ENCODE measurements at regions not wholly inside any gene's neighbourhood (a gene's known extent, or its start where the extent isn't known, plus 50 kb on each side); places are given as distances from the start of the nearest gene placed in this dataset.

- H3K9me2 ChIP-seq (ENCODE audit: insufficient read depth, low read length): no peaks in the 10 kb centered on the region
- H3K4me2 ChIP-seq (ENCODE audit: low read length): no peak overlapping the region
- H3F3A ChIP-seq (ENCODE audit: insufficient read depth, low read length, poor library complexity, severe bottlenecking): no peaks in the 10 kb centered on the region
- H3K27ac ChIP-seq (ENCODE audit: low read length): no peak overlapping the region
- H3K4me3 ChIP-seq (ENCODE audit: low read length): no peak overlapping the region
- H3K9me3 ChIP-seq (ENCODE audit: low read length): no peaks in the 10 kb centered on the region
- H4K20me1 ChIP-seq (ENCODE audit: insufficient read depth): no peaks in the 10 kb centered on the region
- no peak overlapping the region for H3K9ac ChIP-seq (ENCODE audit: low read length)
- TF ChIP-seq EP300 (conservative IDR thresholded peaks at IDR 0.05; ENCODE audit: poor library complexity, severe bottlenecking) (no peak), POLR2AphosphoS5 (IDR thresholded peaks at IDR 0.05) (no peak), CTCF (IDR thresholded peaks at IDR 0.05; ENCODE audit: poor library complexity, severe bottlenecking) (no peak), RAD21 (conservative IDR thresholded peaks at IDR 0.05) (no peak), EZH2 (IDR thresholded peaks at IDR 0.05; ENCODE audit: borderline replicate concordance, insufficient read depth, low read length, poor library complexity, severe bottlenecking) (no peak), MXI1 (conservative IDR thresholded peaks at IDR 0.05; ENCODE audit: poor library complexity, severe bottlenecking) (no peak), TAF1 (IDR thresholded peaks at IDR 0.05; ENCODE audit: low read depth) (no peak), REST (IDR thresholded peaks at IDR 0.05; ENCODE audit: borderline replicate concordance) (no peak)
- H3K79me2 ChIP-seq (replicated peaks; ENCODE audit: insufficient read depth, low read length): no peaks in the 10 kb centered on the region
- H3K36me3 ChIP-seq (ENCODE audit: insufficient read depth, low read length): no peaks in the 10 kb centered on the region
- no peaks in the 10 kb centered on the region for H3K27me3 ChIP-seq (ENCODE audit: insufficient read depth, low read depth, low read length)
- H2AFZ ChIP-seq (ENCODE audit: low read depth, low read length): no peak overlapping the region
These were observed 166.1 kb downstream of the PPP1R3A start for GRCh38 chr7:113752689-113753088.

- Histone ChIP-seq H3K27me3 (ENCODE audit: insufficient read depth, low read depth, low read length) (no peaks in the 10 kb centered on the region), H3K4me3 (ENCODE audit: low read length) (no peak overlapping the region), H3K9me2 (ENCODE audit: insufficient read depth, low read length) (no peaks in the 10 kb centered on the region), H3K9me3 (ENCODE audit: low read length) (no peaks in the 10 kb centered on the region), H2AFZ (ENCODE audit: low read depth, low read length) (no peak overlapping the region), H3K79me2 (replicated peaks; ENCODE audit: insufficient read depth, low read length) (no peaks in the 10 kb centered on the region), H3K4me2 (ENCODE audit: low read length) (no peak overlapping the region), H3K27ac (ENCODE audit: low read length) (no peak overlapping the region), H4K20me1 (ENCODE audit: insufficient read depth) (no peaks in the 10 kb centered on the region), H3F3A (ENCODE audit: insufficient read depth, low read length, poor library complexity, severe bottlenecking) (no peaks in the 10 kb centered on the region), H3K36me3 (ENCODE audit: insufficient read depth, low read length) (no peaks in the 10 kb centered on the region), H3K9ac (ENCODE audit: low read length) (no peak overlapping the region)
- TF ChIP-seq RAD21 (conservative IDR thresholded peaks at IDR 0.05): no peak
- TF ChIP-seq EZH2 (IDR thresholded peaks at IDR 0.05; ENCODE audit: borderline replicate concordance, insufficient read depth, low read length, poor library complexity, severe bottlenecking): no peak
- TF ChIP-seq POLR2AphosphoS5 (IDR thresholded peaks at IDR 0.05): no peak
- TF ChIP-seq REST (IDR thresholded peaks at IDR 0.05; ENCODE audit: borderline replicate concordance): no peak
- no peak for TF ChIP-seq MXI1 (conservative IDR thresholded peaks at IDR 0.05; ENCODE audit: poor library complexity, severe bottlenecking)
- TF ChIP-seq TAF1 (IDR thresholded peaks at IDR 0.05; ENCODE audit: low read depth): no peak
- TF ChIP-seq SMC3 (conservative IDR thresholded peaks at IDR 0.05; ENCODE audit: poor library complexity): no peak
- TF ChIP-seq CTCF (IDR thresholded peaks at IDR 0.05; ENCODE audit: poor library complexity, severe bottlenecking): no peak
- no peak for TF ChIP-seq EP300 (conservative IDR thresholded peaks at IDR 0.05; ENCODE audit: poor library complexity, severe bottlenecking)
These were observed 166.5 kb downstream of the PPP1R3A start for GRCh38 chr7:113752289-113752688.
